Mesothelial cell of epicardium (in vitro differentiated cells): ENCODE measurements at regions not wholly inside any gene's neighbourhood (a gene's known extent, or its start where the extent isn't known, plus 50 kb on each side); places are given as distances from the start of the nearest gene placed in this dataset.

ENCODE experiments used
- DNase-seq, 2 experiments: peaks; one replicate each; pipeline ENCODE4 v3.0.0; 2021; ENCODE audit warnings: low spot score in 2 of 2; ENCODE audit not compliant: unreplicated experiment in 2 of 2
- H3K27ac Mint-ChIP-seq: 2 replicates; pipeline ENCODE4 v1.8.0; 2021; ENCODE audit warnings: mixed read lengths
- H3K27me3 Mint-ChIP-seq: 2 replicates; pipeline ENCODE4 v1.8.0; 2021; ENCODE audit warnings: low read depth, mixed read lengths
- H3K36me3 Mint-ChIP-seq: 2 replicates; pipeline ENCODE4 v1.8.0; 2021; ENCODE audit warnings: mixed read lengths
- H3K4me1 Mint-ChIP-seq: 2 replicates; pipeline ENCODE4 v1.8.0; 2021; ENCODE audit warnings: mixed read lengths
- H3K4me3 Mint-ChIP-seq: 2 replicates; pipeline ENCODE4 v1.8.0; 2021; ENCODE audit warnings: mild to moderate bottlenecking, moderate library complexity, mixed read lengths
- H3K9me3 Mint-ChIP-seq: 2 replicates; pipeline ENCODE4 v1.8.0; 2021; ENCODE audit warnings: mixed read lengths
- TF ChIP-seq, protein P1 (sequence below): fragments of 200-600 bp; sonication (generic); IDR thresholded peaks from one replicate; pipeline ENCODE4 v1.5.0; 2021; ENCODE audit warnings: antibody characterized with exemption; ENCODE audit not compliant: unreplicated experiment

DNA sequence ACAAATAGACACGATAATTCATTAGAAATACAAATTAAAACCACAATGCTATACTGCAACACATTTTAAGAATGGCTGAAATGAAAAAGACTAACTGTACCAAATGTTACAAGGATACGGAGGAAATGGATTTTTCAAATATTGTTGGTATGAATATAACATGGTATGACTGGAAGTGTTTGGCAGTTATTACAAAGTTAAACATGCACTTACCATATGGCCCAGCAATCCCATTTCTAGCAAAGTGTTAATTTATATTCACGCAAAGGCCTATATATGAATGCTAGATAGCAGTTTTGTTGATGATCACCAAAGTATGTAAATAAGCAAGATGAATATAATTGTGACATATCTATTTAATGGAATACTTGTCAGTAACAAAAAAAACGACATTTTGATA is 497.8 kb upstream of the FSIP2 start:
- H3K27me3 Mint-ChIP-seq, result no peaks in the 10 kb centered on the region
- no peaks in the 10 kb centered on the region for H3K4me1 Mint-ChIP-seq
- TF ChIP-seq, protein P1, sequence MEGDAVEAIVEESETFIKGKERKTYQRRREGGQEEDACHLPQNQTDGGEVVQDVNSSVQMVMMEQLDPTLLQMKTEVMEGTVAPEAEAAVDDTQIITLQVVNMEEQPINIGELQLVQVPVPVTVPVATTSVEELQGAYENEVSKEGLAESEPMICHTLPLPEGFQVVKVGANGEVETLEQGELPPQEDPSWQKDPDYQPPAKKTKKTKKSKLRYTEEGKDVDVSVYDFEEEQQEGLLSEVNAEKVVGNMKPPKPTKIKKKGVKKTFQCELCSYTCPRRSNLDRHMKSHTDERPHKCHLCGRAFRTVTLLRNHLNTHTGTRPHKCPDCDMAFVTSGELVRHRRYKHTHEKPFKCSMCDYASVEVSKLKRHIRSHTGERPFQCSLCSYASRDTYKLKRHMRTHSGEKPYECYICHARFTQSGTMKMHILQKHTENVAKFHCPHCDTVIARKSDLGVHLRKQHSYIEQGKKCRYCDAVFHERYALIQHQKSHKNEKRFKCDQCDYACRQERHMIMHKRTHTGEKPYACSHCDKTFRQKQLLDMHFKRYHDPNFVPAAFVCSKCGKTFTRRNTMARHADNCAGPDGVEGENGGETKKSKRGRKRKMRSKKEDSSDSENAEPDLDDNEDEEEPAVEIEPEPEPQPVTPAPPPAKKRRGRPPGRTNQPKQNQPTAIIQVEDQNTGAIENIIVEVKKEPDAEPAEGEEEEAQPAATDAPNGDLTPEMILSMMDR, result no peak
- no peak for DNase-seq
- no peak overlapping the region for H3K4me3 Mint-ChIP-seq
- H3K27ac Mint-ChIP-seq, result no peak overlapping the region
- peaks cover 30% of the 10 kb centered on the region for H3K9me3 Mint-ChIP-seq
- no peaks in the 10 kb centered on the region for H3K36me3 Mint-ChIP-seq

DNA sequence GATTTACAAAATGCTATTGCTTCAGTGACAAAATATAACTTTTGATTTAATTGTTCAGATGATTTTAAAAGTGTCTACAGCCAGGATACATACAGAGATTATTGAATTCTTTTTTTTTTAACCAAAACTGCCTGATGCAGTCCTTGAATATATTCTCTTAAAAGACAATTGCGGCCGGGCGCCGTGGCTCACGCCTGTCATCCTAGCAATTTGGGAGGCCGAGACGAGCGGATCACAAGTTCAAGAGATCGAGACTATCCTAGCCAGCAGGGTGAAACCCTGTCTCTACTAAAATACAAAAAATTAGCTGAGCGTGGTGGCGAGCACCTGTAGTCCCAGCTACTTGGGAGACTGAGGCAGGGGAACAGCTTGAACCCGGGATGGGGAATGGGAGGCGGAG is 497.0 kb upstream of the FSIP2 start:
- Mint-ChIP-seq H3K9me3 (peaks cover 24% of the 10 kb centered on the region), H3K4me3 (no peak overlapping the region)

DNA sequence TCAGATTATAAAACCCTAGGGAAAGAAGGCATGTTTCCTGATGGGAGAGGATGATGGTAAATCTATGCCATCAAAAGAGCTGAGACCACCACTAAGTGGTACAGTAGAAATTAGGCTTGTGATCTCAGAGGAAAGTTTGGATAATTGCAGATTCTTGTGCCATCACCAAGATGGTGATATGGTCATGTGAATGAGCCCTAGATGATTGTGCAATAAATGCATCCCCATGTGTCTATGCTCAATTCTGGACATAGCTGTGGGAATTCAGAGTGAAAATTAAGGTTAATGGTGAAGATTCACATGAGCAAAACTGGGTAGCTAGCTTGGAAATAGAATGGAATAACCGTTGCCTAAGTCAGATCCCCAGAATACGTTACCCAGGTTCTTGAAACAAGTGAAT is 496.1 kb upstream of the FSIP2 start:
- no peak overlapping the region for H3K4me3 Mint-ChIP-seq
- DNase-seq, result no peak
- H3K27me3 Mint-ChIP-seq, result no peaks in the 10 kb centered on the region
- no peaks in the 10 kb centered on the region for H3K36me3 Mint-ChIP-seq
- TF ChIP-seq, protein P1, result no peak
- no peaks in the 10 kb centered on the region for H3K4me1 Mint-ChIP-seq
- H3K9me3 Mint-ChIP-seq, result peaks cover 16% of the 10 kb centered on the region
- no peak overlapping the region for H3K27ac Mint-ChIP-seq

More for the DNA sequence above, 497.0 kb upstream of the FSIP2 start:
- H3K36me3 Mint-ChIP-seq, result no peaks in the 10 kb centered on the region
- no peaks in the 10 kb centered on the region for H3K4me1 Mint-ChIP-seq
- DNase-seq, result no peak
- TF ChIP-seq, protein P1, result no peak
- H3K27me3 Mint-ChIP-seq, result no peaks in the 10 kb centered on the region
- H3K27ac Mint-ChIP-seq, result no peak overlapping the region

DNA sequence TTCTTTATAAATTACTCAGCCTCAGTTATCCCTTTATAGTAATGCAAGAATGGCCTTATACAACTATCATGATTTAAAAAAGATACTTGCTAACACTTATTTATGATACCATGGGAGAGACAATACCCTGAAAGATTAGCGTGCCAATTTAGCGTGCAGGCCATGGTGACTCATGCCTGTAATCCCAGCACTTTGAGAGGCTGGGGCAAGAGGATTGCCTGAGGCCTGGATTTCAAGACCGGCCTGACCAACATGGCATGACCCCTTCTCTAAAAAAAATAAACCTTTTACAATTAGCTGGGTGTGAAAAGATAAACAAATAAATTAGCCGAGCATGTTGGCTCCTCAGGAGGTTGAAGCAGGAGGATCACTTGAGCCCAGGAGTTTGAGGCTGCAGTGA is 493.4 kb upstream of the FSIP2 start:
- H3K4me1 Mint-ChIP-seq, result no peaks in the 10 kb centered on the region
- TF ChIP-seq, protein P1, result no peak

DNA sequence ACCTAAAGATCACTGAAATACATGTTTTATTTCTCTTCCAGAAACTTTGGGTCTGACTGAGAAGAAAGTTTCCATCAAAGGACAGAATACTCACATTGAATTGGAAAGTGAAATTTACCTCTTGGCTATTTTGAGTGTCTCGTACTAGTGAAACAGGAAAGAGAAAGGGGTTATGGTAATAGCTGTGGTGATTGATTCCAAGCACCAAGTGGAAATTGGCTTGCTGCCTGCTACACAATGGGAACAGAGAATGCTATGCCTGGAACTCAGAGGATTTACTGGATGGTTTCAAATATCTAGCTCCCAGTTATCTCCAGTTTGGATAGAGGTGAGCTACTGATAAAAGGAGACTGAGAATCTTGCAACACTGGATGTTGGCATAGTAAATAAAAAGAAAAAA is 492.8 kb upstream of the FSIP2 start:
- H3K4me3 Mint-ChIP-seq, result no peak overlapping the region
- TF ChIP-seq, protein P1, result no peak
- peaks cover 4% of the 10 kb centered on the region for H3K9me3 Mint-ChIP-seq
- no peaks in the 10 kb centered on the region for H3K4me1 Mint-ChIP-seq
- H3K27ac Mint-ChIP-seq, result no peak overlapping the region
- no peaks in the 10 kb centered on the region for H3K36me3 Mint-ChIP-seq
- no peak for DNase-seq
- H3K27me3 Mint-ChIP-seq, result no peaks in the 10 kb centered on the region

More for the DNA sequence above, 493.4 kb upstream of the FSIP2 start:
- Mint-ChIP-seq H3K4me3 (no peak overlapping the region), H3K9me3 (peaks cover 4% of the 10 kb centered on the region), H3K27me3 (no peaks in the 10 kb centered on the region), H3K27ac (no peak overlapping the region), H3K36me3 (no peaks in the 10 kb centered on the region)
- DNase-seq, result no peak

DNA sequence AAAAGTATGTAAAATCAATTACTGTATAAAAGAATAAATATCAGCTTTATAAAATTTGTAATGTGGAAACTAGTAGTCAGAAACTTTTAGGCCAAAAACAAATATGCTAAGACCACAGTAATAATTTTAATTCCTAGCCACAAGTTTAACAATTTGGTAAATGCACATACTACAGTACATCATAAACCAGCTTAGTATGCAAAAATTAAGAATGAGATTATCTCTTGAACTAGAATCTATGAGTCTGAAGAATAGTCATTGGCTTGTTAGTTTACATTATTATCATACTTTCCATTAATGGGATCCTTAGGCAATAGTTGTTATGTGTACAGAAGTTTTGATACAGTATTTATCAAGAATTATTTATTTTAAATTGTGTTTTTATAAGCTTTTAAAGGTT is 491.9 kb upstream of the FSIP2 start:
- no peak for DNase-seq
- no peak overlapping the region for H3K27ac Mint-ChIP-seq
- no peaks in the 10 kb centered on the region for H3K4me1 Mint-ChIP-seq
- H3K27me3 Mint-ChIP-seq, result no peaks in the 10 kb centered on the region
- H3K4me3 Mint-ChIP-seq, result no peak overlapping the region
- H3K9me3 Mint-ChIP-seq, result peaks cover 4% of the 10 kb centered on the region
- TF ChIP-seq, protein P1, result no peak
- H3K36me3 Mint-ChIP-seq, result no peaks in the 10 kb centered on the region
